ENCODE measurements at regions not wholly inside any gene's neighbourhood (a gene's known extent, or its start where the extent isn't known, plus 50 kb on each side); places are given as distances from the start of the nearest gene placed in this dataset.

- H3K36me3 ChIP-seq (ENCODE audit: low read length), result no peaks in the 10 kb centered on the region
- H3K4me3 ChIP-seq (ENCODE audit: insufficient read depth, low read length, poor library complexity, severe bottlenecking), result no peak overlapping the region
- no peak overlapping the region for H3K27ac ChIP-seq (ENCODE audit: low read depth, low read length)
- H3K9ac ChIP-seq (ENCODE audit: low read length), result no peak overlapping the region
- no peaks in the 10 kb centered on the region for H3K27me3 ChIP-seq (ENCODE audit: low read length)
- H3F3A ChIP-seq (ENCODE audit: insufficient read depth), result no peaks in the 10 kb centered on the region
- H4K20me1 ChIP-seq (ENCODE audit: low read depth, low read length), result no peaks in the 10 kb centered on the region
- TF ChIP-seq EZH2phosphoT487 (conservative IDR thresholded peaks at IDR 0.05; ENCODE audit: low read length) (no peak), CTCF (IDR thresholded peaks at IDR 0.05; ENCODE audit: insufficient read depth, low read length, poor library complexity, severe bottlenecking) (no peak)
- no peaks in the 10 kb centered on the region for H3K79me2 ChIP-seq (ENCODE audit: insufficient read depth, low read length)
- H3K4me2 ChIP-seq (ENCODE audit: low read depth, low read length, poor library complexity, severe bottlenecking), result no peak overlapping the region
- no peaks in the 10 kb centered on the region for H3K9me2 ChIP-seq (replicated peaks; ENCODE audit: insufficient read depth, low read length)
- H3K9me3 ChIP-seq (ENCODE audit: insufficient read depth, low read length), result peaks cover 29% of the 10 kb centered on the region; the same call in 1 of the 2 replicates
- H2AFZ ChIP-seq (ENCODE audit: low read depth, low read length, severe bottlenecking), result no peak overlapping the region
Observed at GRCh38 chr12:67489007-67489406, 159.5 kb upstream of the DYRK2 start.

- no peaks in the 10 kb centered on the region for H3K27me3 ChIP-seq (ENCODE audit: low read length)
- no peak overlapping the region for H3K4me2 ChIP-seq (ENCODE audit: low read depth, low read length, poor library complexity, severe bottlenecking)
- no peak overlapping the region for H2AFZ ChIP-seq (ENCODE audit: low read depth, low read length, severe bottlenecking)
- H3K9me2 ChIP-seq (replicated peaks; ENCODE audit: insufficient read depth, low read length), result no peaks in the 10 kb centered on the region
- TF ChIP-seq EZH2phosphoT487 (conservative IDR thresholded peaks at IDR 0.05; ENCODE audit: low read length) (no peak), CTCF (IDR thresholded peaks at IDR 0.05; ENCODE audit: insufficient read depth, low read length, poor library complexity, severe bottlenecking) (no peak)
- H3K36me3 ChIP-seq (ENCODE audit: low read length), result no peaks in the 10 kb centered on the region
- no peaks in the 10 kb centered on the region for H3F3A ChIP-seq (ENCODE audit: insufficient read depth)
- H3K9ac ChIP-seq (ENCODE audit: low read length), result no peak overlapping the region
- no peaks in the 10 kb centered on the region for H3K9me3 ChIP-seq (ENCODE audit: insufficient read depth, low read length)
- no peak overlapping the region for H3K27ac ChIP-seq (ENCODE audit: low read depth, low read length)
- no peaks in the 10 kb centered on the region for H4K20me1 ChIP-seq (ENCODE audit: low read depth, low read length)
- H3K79me2 ChIP-seq (ENCODE audit: insufficient read depth, low read length), result no peaks in the 10 kb centered on the region
- H3K4me3 ChIP-seq (ENCODE audit: insufficient read depth, low read length, poor library complexity, severe bottlenecking), result no peak overlapping the region
Observed at GRCh38 chr12:67496581-67496980, 152.0 kb upstream of the DYRK2 start.

GRCh38 chr12:67498991-67499390 lies 149.6 kb upstream of the DYRK2 start:
- H3K79me2 ChIP-seq (ENCODE audit: insufficient read depth, low read length), result no peaks in the 10 kb centered on the region
- no peaks in the 10 kb centered on the region for H3K36me3 ChIP-seq (ENCODE audit: low read length)
- no peaks in the 10 kb centered on the region for H3K9me2 ChIP-seq (replicated peaks; ENCODE audit: insufficient read depth, low read length)
- no peaks in the 10 kb centered on the region for H4K20me1 ChIP-seq (ENCODE audit: low read depth, low read length)
- TF ChIP-seq EZH2phosphoT487 (conservative IDR thresholded peaks at IDR 0.05; ENCODE audit: low read length) (no peak), CTCF (IDR thresholded peaks at IDR 0.05; ENCODE audit: insufficient read depth, low read length, poor library complexity, severe bottlenecking) (no peak)
- no peak overlapping the region for H3K27ac ChIP-seq (ENCODE audit: low read depth, low read length)
- H2AFZ ChIP-seq (ENCODE audit: low read depth, low read length, severe bottlenecking), result no peak overlapping the region
- no peaks in the 10 kb centered on the region for H3F3A ChIP-seq (ENCODE audit: insufficient read depth)
- no peak overlapping the region for H3K4me2 ChIP-seq (ENCODE audit: low read depth, low read length, poor library complexity, severe bottlenecking)
- no peaks in the 10 kb centered on the region for H3K27me3 ChIP-seq (ENCODE audit: low read length)
- no peaks in the 10 kb centered on the region for H3K9me3 ChIP-seq (ENCODE audit: insufficient read depth, low read length)
- H3K4me3 ChIP-seq (ENCODE audit: insufficient read depth, low read length, poor library complexity, severe bottlenecking), result no peak overlapping the region
- no peak overlapping the region for H3K9ac ChIP-seq (ENCODE audit: low read length)
